IPS-15b (cell line): ENCODE measurements at regions not wholly inside any gene's neighbourhood (a gene's known extent, or its start where the extent isn't known, plus 50 kb on each side); places are given as distances from the start of the nearest gene placed in this dataset.

Experiments
- H3K27me3 ChIP-seq: one replicate; pipeline ENCODE4 v1.6.1; 2013; ENCODE audit warnings: low read length; ENCODE audit not compliant: control insufficient read depth, insufficient read depth
- H3K36me3 ChIP-seq: one replicate; pipeline ENCODE4 v1.6.1; 2013; ENCODE audit warnings: low read length; ENCODE audit not compliant: control insufficient read depth, insufficient read depth
- H3K4me1 ChIP-seq: one replicate; pipeline ENCODE4 v1.6.1; 2013; ENCODE audit warnings: mild to moderate bottlenecking, low read length; ENCODE audit not compliant: control insufficient read depth, insufficient read depth
- H3K4me3 ChIP-seq: one replicate; pipeline ENCODE4 v1.5.1; 2013; ENCODE audit warnings: low read depth, low read length
- H3K9ac ChIP-seq: one replicate; pipeline ENCODE4 v1.6.1; 2013; ENCODE audit warnings: low read depth, mild to moderate bottlenecking, low read length
- H3K9me3 ChIP-seq: one replicate; pipeline ENCODE4 v1.6.1; 2013; ENCODE audit warnings: mild to moderate bottlenecking, low read length; ENCODE audit not compliant: control insufficient read depth, insufficient read depth

DNA sequence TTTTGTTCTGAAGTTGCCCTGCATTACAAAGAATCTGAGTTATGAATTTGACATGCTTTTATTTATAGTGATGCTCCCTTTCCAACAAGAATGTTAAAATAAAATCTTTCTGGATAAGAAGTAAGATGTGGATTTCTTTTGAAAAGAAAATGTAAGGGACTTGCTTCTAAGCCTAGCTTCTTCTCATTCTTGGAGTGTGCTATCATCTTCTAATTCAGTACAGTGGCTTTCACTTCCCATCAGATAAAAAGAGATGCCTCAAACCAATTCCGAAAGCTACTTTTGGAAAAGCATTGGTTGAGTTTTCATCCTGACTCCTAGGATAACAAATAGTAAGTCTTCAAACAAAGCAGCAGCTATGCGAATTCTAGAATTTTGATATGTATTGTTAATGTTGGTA lies 197.0 kb upstream of the ZPLD1 start:
- Histone ChIP-seq H3K4me3 (no peak overlapping the region), H3K4me1 (peaks cover 10% of the 10 kb centered on the region), H3K9me3 (no peaks in the 10 kb centered on the region), H3K36me3 (no peaks in the 10 kb centered on the region), H3K9ac (no peak overlapping the region), H3K27me3 (no peaks in the 10 kb centered on the region)

DNA sequence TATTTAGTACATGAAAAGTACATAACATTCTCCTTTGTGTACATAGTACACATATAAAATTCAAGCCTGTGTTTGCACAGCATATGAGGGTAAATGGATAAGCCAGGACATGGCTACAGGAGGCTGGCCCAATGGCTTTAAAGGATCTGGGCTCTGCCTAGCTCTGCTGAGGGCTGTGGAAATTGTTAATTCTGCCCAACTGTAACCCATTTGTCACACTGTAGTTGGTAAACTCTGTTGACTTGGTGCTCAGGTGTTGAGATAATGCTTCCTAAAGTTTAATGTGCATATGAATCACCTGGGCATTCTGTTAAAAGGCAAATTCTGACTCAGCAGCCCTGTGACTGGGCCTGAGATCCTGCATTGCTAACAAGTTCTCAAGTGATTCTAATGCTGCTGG lies 196.5 kb upstream of the ZPLD1 start:
- Histone ChIP-seq H3K27me3 (no peaks in the 10 kb centered on the region), H3K4me3 (no peak overlapping the region)

DNA sequence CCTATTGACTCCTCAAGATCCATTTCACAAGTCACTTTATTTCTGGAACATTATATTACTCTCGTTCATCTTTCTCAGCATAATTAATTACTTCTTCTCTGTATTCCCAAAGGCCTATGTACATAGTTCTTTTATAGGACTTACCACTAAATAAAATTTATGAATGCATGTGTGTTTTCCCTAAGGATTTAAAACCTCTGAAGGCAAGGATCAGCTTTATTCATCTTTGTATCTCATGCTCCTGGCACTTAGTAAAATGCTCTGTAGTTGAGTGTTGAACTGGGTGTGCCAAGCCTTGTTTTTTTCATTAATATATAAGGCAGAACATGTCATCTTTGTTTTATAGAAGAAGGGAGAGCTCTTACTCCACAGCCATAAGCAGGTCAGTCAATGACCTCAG lies 194.1 kb upstream of the ZPLD1 start:
- no peaks in the 10 kb centered on the region for H3K27me3 ChIP-seq
- no peaks in the 10 kb centered on the region for H3K36me3 ChIP-seq
- H3K4me1 ChIP-seq, result peaks cover 10% of the 10 kb centered on the region
- no peak overlapping the region for H3K4me3 ChIP-seq
- H3K9me3 ChIP-seq, result no peaks in the 10 kb centered on the region
- H3K9ac ChIP-seq, result no peak overlapping the region

More for the DNA sequence above, 196.5 kb upstream of the ZPLD1 start:
- Histone ChIP-seq H3K36me3 (no peaks in the 10 kb centered on the region), H3K4me1 (peaks cover 10% of the 10 kb centered on the region), H3K9ac (no peak overlapping the region), H3K9me3 (no peaks in the 10 kb centered on the region)

DNA sequence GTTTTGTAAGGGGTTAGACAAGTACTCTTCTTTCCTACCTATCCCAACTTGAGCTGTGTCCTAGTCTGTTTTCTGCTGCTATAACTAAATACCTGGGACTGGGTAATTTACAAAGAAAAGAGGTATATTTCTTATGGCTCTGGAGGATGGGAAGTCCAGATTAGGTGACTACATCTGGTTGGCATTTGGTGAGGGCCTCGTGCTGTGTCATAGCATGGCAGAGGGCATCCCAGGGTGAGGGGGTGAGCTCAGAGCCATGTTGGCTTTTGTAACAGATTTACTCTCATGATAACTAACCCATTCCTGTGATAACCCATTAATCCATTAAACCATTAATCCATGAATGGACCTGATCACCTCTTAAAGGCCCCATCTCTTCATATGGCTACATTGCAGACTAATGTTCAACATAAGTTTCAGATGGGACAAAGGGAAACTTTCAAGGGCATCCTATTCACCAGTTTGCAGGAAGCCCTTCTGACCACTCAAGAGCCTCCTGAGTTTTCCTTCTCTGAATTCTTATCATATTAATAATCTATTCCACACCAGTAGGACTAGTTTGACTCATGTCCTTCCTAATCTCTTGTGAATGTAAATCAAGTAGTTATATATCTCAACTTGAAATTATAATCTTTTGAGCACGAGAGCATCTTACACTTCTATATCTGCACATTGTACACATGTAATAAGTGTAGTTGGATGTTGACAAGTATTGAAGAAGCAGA lies 185.7 kb upstream of the ZPLD1 start:
- no peak overlapping the region for H3K9ac ChIP-seq
- no peaks in the 10 kb centered on the region for H3K9me3 ChIP-seq
- H3K27me3 ChIP-seq, result no peaks in the 10 kb centered on the region
- H3K36me3 ChIP-seq, result no peaks in the 10 kb centered on the region
- no peak overlapping the region for H3K4me3 ChIP-seq
- no peaks in the 10 kb centered on the region for H3K4me1 ChIP-seq

DNA sequence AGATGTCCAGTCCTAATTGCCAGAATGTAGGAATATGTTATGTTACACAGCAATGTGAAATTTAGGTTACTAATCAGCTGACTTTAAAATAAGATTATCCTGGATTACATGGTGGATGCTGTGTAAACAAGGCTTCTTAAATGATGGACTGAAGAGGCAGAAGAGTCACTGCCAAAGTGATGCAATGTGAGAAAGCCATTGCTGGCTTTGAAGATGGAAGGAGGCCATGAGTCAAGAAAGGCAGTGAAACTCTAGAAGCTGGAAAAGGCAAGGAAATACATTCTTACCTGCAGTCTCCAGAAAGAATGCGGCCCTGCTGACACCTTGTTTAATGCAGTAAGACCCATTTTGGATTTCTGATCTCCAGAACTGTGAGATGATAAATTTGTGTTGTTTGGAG lies 179.1 kb upstream of the ZPLD1 start:
- no peaks in the 10 kb centered on the region for H3K4me1 ChIP-seq
- no peaks in the 10 kb centered on the region for H3K27me3 ChIP-seq
- H3K9ac ChIP-seq, result no peak overlapping the region
- H3K9me3 ChIP-seq, result no peaks in the 10 kb centered on the region
- no peaks in the 10 kb centered on the region for H3K36me3 ChIP-seq
- no peak overlapping the region for H3K4me3 ChIP-seq

DNA sequence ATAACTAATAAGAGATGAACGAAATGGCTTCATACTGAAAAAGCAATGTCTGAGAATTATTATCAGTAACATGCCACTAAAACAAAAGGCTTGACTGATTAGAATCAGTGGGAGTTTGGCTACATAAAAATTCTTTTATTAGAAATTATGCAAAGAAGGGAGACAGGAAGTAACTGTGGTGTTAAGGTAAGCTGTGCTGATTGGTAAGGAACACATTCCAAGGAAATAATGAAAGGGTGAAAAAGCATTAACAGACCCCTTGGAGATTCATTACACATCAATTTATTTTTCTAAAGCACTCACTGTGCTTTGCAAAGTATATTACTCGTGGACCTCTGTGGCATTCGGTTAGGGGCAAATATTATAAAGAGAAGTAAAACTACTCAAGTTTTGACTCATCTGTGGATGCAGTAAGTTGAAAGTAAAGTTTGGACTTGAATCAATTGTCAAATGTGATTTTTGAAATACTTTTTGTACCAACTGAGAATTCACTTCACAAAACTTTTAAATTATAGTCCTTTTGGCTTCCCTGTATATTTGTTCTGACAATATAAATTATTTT lies 176.1 kb upstream of the ZPLD1 start:
- Histone ChIP-seq H3K27me3 (no peaks in the 10 kb centered on the region), H3K4me3 (no peak overlapping the region), H3K36me3 (no peaks in the 10 kb centered on the region), H3K9me3 (no peaks in the 10 kb centered on the region), H3K4me1 (no peaks in the 10 kb centered on the region), H3K9ac (no peak overlapping the region)

DNA sequence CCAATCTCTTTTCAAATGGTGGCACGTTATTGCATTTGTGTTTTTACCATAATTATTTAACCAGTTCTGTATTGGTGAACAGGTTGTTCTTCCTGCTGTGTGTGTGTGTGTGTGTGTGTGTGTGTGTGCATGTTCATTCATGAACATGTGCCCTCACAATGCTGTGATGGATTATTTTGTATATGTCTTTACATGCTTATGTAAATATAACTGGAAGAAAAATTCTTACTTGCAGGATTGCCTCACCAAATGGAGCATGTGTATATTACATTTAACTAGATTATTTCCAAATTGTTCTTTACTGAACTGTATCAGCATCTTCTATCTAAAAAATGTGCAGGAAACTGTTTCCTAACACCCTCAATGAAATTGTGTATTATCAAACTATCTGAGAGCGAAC lies 175.2 kb upstream of the ZPLD1 start:
- Histone ChIP-seq H3K4me1 (no peaks in the 10 kb centered on the region), H3K9ac (no peak overlapping the region), H3K27me3 (no peaks in the 10 kb centered on the region), H3K9me3 (no peaks in the 10 kb centered on the region), H3K4me3 (no peak overlapping the region), H3K36me3 (no peaks in the 10 kb centered on the region)

DNA sequence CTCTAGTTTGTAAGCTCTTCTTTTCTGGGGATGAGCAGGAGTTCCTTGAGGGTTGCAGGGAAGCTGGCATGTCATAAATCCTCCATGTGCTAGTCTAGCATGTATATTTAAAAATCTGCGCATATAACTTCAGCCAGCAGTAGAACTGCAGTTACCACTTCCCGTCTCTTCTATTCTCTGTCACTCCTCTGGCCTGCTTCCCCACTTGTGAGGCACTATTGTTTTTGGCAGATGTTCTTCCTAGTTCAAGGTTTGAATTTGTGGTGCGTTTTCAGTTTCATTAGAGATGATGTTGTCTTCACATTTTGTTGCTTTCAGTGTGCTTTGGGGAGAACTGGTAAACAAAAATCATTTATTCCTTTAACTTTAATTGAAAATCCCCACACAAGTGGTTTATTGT lies 169.1 kb upstream of the ZPLD1 start:
- no peak overlapping the region for H3K9ac ChIP-seq
- H3K36me3 ChIP-seq, result no peaks in the 10 kb centered on the region
- H3K27me3 ChIP-seq, result no peaks in the 10 kb centered on the region
- H3K9me3 ChIP-seq, result no peaks in the 10 kb centered on the region
- no peak overlapping the region for H3K4me3 ChIP-seq
- H3K4me1 ChIP-seq, result no peaks in the 10 kb centered on the region

DNA sequence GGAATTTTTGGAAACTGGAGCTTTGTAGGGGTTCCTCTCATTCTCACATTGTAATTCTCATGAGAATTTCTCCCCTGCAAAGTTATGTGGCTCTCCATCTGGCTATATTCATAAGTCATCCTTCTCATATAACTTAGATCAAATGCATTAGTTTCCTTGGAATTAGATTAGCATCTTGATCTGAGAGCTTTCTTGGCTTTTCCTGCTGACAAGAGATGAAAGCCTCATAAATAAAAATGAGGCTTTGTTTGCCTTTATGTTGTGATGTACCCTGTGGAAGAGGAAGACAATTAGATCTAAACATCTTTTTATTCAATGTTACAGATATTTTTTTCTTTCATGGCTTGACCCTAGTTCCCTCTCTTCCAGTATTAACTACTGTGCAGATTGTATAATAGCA lies 165.4 kb upstream of the ZPLD1 start:
- Histone ChIP-seq H3K9ac (no peak overlapping the region), H3K4me3 (no peak overlapping the region), H3K9me3 (no peaks in the 10 kb centered on the region), H3K27me3 (no peaks in the 10 kb centered on the region), H3K4me1 (no peaks in the 10 kb centered on the region), H3K36me3 (no peaks in the 10 kb centered on the region)

DNA sequence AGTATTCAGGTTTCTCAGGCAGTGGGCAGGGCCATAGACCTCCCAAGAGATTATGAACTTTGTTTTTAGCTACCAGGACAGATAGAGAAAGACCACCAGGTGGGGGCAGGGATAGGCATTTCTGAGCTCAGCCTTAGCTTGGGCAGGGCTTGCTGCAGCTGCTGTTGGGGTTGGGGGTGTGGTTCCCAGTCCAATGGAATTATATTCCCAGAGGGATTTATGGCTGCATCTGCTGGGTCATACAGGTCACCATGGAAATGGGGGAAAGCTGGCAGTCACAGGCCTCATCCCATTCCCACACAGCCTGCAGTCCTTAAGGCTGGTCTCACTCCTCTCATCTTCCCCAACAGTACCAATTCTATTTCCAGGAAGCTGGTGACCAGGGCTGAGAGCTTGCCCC lies 144.6 kb upstream of the ZPLD1 start:
- H3K36me3 ChIP-seq, result no peaks in the 10 kb centered on the region

DNA sequence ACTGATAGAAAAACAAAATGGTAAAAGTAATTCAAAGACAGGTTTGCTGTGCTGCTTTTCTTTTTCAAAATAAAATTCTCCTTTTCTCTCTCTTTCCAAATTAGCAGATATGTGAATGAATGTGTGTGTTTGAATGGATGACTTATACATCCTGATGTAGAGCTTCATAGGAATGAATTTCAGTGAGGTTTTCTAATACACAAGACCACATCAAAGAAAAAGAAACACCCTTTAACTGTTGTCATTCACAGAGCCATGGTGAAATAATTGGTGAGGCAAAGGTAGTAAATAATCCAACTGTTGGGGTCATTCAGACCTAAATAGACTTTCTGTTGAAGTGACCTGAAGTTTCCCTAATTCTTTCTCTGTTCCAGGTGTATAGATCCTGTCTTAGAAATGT lies 139.1 kb upstream of the ZPLD1 start:
- no peak overlapping the region for H3K4me3 ChIP-seq
- no peaks in the 10 kb centered on the region for H3K27me3 ChIP-seq
- H3K9ac ChIP-seq, result no peak overlapping the region
- no peaks in the 10 kb centered on the region for H3K36me3 ChIP-seq
- no peaks in the 10 kb centered on the region for H3K9me3 ChIP-seq
- H3K4me1 ChIP-seq, result no peaks in the 10 kb centered on the region

More for the DNA sequence above, 144.6 kb upstream of the ZPLD1 start:
- no peaks in the 10 kb centered on the region for H3K27me3 ChIP-seq
- no peak overlapping the region for H3K4me3 ChIP-seq
- H3K9me3 ChIP-seq, result no peaks in the 10 kb centered on the region
- H3K9ac ChIP-seq, result no peak overlapping the region
- no peaks in the 10 kb centered on the region for H3K4me1 ChIP-seq

DNA sequence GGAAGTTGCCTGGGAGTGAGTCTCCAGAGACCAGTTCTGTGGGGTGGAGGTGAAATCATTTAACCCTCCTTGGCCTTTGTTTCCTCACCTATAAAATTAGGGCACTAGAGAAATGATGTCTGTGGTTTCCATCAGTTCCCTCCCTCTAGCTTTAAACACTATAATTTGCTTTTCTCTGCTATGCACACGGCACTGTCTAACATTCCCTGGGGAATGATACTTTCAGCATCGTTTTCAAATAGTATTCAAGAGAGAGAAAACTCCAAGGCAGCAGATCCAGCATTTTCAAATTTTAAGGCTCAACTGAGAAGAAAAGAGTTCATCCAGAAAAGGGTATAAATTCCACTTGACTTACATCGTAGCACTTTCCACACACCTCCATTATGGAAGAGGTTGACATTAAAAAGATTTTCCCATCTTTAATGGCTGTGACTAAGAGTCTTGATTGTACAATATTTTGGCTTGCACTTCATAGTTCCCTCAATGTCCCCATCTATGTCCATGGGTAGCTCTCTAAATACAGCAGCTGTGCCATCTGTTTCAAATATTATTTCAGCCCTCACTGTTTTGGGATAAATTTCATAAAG lies 137.7 kb upstream of the ZPLD1 start:
- no peaks in the 10 kb centered on the region for H3K27me3 ChIP-seq
- no peaks in the 10 kb centered on the region for H3K4me1 ChIP-seq
- no peaks in the 10 kb centered on the region for H3K36me3 ChIP-seq
- no peaks in the 10 kb centered on the region for H3K9me3 ChIP-seq
- no peak overlapping the region for H3K9ac ChIP-seq
- no peak overlapping the region for H3K4me3 ChIP-seq
